ENCODE measurements at regions not wholly inside any gene's neighbourhood (a gene's known extent, or its start where the extent isn't known, plus 50 kb on each side); places are given as distances from the start of the nearest gene placed in this dataset.

GRCh38 chr2:104504331-104505073, 349.4 kb upstream of the POU3F3 start:
- intact Hi-C loops (cut with DNase I; ENCODE audit: low total_unique reads) = no loop called here
- no peak for TF ChIP-seq POLR2A (IDR thresholded peaks at IDR 0.05)
- TF ChIP-seq CTCF (IDR thresholded peaks at IDR 0.05) = no peak
- no peak overlapping the region for H3K4me3 ChIP-seq
- H3K27me3 ChIP-seq = no peaks in the 10 kb centered on the region
- H3K9me3 ChIP-seq = no peaks in the 10 kb centered on the region
- H3K4me1 ChIP-seq = no peaks in the 10 kb centered on the region
- no peaks in the 10 kb centered on the region for H3K36me3 ChIP-seq
- no peak overlapping the region for H3K27ac ChIP-seq
- no peak for DNase-seq

- H3K36me3 ChIP-seq = no peaks in the 10 kb centered on the region
- H3K4me1 ChIP-seq = no peaks in the 10 kb centered on the region
- intact Hi-C loops (cut with DNase I; ENCODE audit: low total_unique reads) = no loop called here
- no peaks in the 10 kb centered on the region for H3K27me3 ChIP-seq
- H3K4me3 ChIP-seq = no peak overlapping the region
- TF ChIP-seq CTCF (IDR thresholded peaks at IDR 0.05) (no peak), POLR2A (IDR thresholded peaks at IDR 0.05) (no peak)
- no peaks in the 10 kb centered on the region for H3K9me3 ChIP-seq
- no peak overlapping the region for H3K27ac ChIP-seq
- no peak for DNase-seq
These were observed 335.7 kb upstream of the POU3F3 start for GRCh38 chr2:104518256-104518655.

GRCh38 chr2:104521247-104521646, 332.7 kb upstream of the POU3F3 start:
- Histone ChIP-seq H3K36me3 (no peaks in the 10 kb centered on the region), H3K4me1 (no peaks in the 10 kb centered on the region), H3K27ac (no peak overlapping the region), H3K9me3 (no peaks in the 10 kb centered on the region), H3K4me3 (no peak overlapping the region), H3K27me3 (no peaks in the 10 kb centered on the region)
- intact Hi-C loops (cut with DNase I; ENCODE audit: low total_unique reads) = no loop called here
- TF ChIP-seq CTCF (IDR thresholded peaks at IDR 0.05) (no peak), POLR2A (IDR thresholded peaks at IDR 0.05) (no peak)
- no peak for DNase-seq

- Histone ChIP-seq H3K27ac (no peak overlapping the region), H3K9me3 (no peaks in the 10 kb centered on the region), H3K36me3 (no peaks in the 10 kb centered on the region), H3K4me1 (no peaks in the 10 kb centered on the region), H3K4me3 (no peak overlapping the region), H3K27me3 (no peaks in the 10 kb centered on the region)
- no peak for TF ChIP-seq CTCF (IDR thresholded peaks at IDR 0.05)
- no peak for TF ChIP-seq POLR2A (IDR thresholded peaks at IDR 0.05)
- intact Hi-C loops (cut with DNase I; ENCODE audit: low total_unique reads) = no loop called here
- DNase-seq = no peak
These were observed 330.0 kb upstream of the POU3F3 start for GRCh38 chr2:104523921-104524320.

- no peaks in the 10 kb centered on the region for H3K27me3 ChIP-seq
- no peak overlapping the region for H3K4me3 ChIP-seq
- intact Hi-C loops (cut with DNase I; ENCODE audit: low total_unique reads) = no loop called here
- TF ChIP-seq POLR2A (IDR thresholded peaks at IDR 0.05) (no peak), CTCF (IDR thresholded peaks at IDR 0.05) (no peak)
- DNase-seq = no peak
- no peaks in the 10 kb centered on the region for H3K4me1 ChIP-seq
- H3K36me3 ChIP-seq = no peaks in the 10 kb centered on the region
- no peak overlapping the region for H3K27ac ChIP-seq
- H3K9me3 ChIP-seq = no peaks in the 10 kb centered on the region
These were observed 325.8 kb upstream of the POU3F3 start for GRCh38 chr2:104528101-104528500.

Data from uterus (tissue), 3 donors.